ENCODE measurements at regions not wholly inside any gene's neighbourhood (a gene's known extent, or its start where the extent isn't known, plus 50 kb on each side); places are given as distances from the start of the nearest gene placed in this dataset.

GRCh38 chr2:7479603-7480002 is 562.4 kb downstream of the RNF144A start:
- Mint-ChIP-seq H3K4me1 (ENCODE audit: low read depth) (peaks cover 21% of the 10 kb centered on the region), H3K27me3 (ENCODE audit: low read depth) (no peaks in the 10 kb centered on the region), H3K9me3 (peaks cover 5% of the 10 kb centered on the region), H3K36me3 (ENCODE audit: low read depth) (peaks cover 2% of the 10 kb centered on the region), H3K27ac (no peak overlapping the region), H3K4me3 (no peak overlapping the region)
- intact Hi-C loops (cut with micrococcal nuclease): no loop called here
- no peak for DNase-seq
- CTCF ChIA-PET: no interaction called here

GRCh38 chr2:7480431-7480830 is 563.2 kb downstream of the RNF144A start:
- no peak for DNase-seq
- H3K27ac Mint-ChIP-seq: no peak overlapping the region
- H3K9me3 Mint-ChIP-seq: peaks cover 5% of the 10 kb centered on the region
- peaks cover 2% of the 10 kb centered on the region for H3K36me3 Mint-ChIP-seq (ENCODE audit: low read depth)
- no peaks in the 10 kb centered on the region for H3K27me3 Mint-ChIP-seq (ENCODE audit: low read depth)
- CTCF ChIA-PET: no interaction called here
- intact Hi-C loops (cut with micrococcal nuclease): no loop called here
- peaks cover 21% of the 10 kb centered on the region for H3K4me1 Mint-ChIP-seq (ENCODE audit: low read depth)
- no peak overlapping the region for H3K4me3 Mint-ChIP-seq

DNA sequence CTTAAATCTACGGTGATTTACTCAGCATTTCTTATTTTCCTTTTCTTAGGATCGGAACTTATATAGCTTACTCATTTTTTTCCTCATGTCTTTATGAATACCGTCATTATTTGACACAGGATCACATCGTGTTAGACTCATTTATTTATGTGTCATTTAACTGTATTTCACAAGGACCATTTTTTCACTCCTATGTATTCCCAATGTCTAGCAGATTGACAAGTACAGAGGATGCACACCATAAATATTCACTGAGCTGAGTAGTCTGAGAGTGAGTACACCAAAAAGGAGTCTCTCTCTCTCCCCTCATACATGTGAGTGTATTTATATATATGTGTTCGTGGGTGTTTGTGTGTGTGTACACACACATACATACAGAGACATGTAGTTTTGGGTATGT is 573.5 kb downstream of the RNF144A start:
- intact Hi-C loops (cut with micrococcal nuclease): no loop called here
- CTCF ChIA-PET: no interaction called here
- Mint-ChIP-seq H3K36me3 (ENCODE audit: low read depth) (peaks cover 1% of the 10 kb centered on the region), H3K4me3 (no peak overlapping the region), H3K27me3 (ENCODE audit: low read depth) (no peaks in the 10 kb centered on the region), H3K9me3 (peaks cover 4% of the 10 kb centered on the region), H3K4me1 (ENCODE audit: low read depth) (peaks cover 3% of the 10 kb centered on the region), H3K27ac (no peak overlapping the region)
- DNase-seq: no peak

DNA sequence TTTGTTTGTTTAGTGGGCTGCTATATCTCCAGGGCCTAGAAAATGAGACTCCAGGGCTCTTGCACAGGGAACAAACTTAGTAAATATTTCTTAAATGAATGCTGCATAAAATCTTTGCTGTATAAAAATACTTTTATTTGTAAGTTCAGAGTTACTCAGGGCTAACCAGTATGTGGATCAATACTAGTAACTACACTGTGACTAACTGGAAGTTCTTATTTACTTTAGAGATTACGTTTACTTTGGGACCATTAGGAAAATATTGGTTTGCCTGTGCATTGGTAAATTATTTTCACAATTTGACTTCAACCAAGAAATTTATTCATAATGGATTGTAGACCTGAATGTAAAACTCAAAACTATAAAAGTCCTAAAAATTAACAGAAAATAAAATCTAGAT is 575.5 kb downstream of the RNF144A start:
- intact Hi-C loops (cut with micrococcal nuclease): no loop called here
- no peak for DNase-seq
- CTCF ChIA-PET: no interaction called here
- Mint-ChIP-seq H3K9me3 (peaks cover 4% of the 10 kb centered on the region), H3K36me3 (ENCODE audit: low read depth) (peaks cover 1% of the 10 kb centered on the region), H3K27me3 (ENCODE audit: low read depth) (no peaks in the 10 kb centered on the region), H3K4me1 (ENCODE audit: low read depth) (peaks cover 10% of the 10 kb centered on the region), H3K4me3 (no peak overlapping the region), H3K27ac (no peak overlapping the region)

DNA sequence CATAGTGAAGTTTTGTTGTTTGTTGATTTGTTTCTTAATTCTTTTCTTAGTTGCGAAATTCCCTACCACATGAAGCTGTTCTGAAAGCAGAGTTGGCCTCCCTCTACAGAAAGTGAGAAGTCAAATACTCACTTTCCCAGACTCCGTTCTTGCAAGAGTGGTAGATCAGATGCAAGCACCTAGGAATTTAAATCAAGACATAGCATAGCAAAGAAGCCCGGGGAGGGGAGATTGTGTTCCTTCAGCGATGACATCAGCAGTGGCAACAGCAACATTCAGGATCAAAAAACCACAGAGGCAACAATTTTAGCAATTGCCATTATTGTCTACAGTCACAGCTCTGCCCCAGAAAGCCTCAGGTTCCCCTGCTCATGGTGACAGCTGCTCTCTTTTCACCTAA is 580.0 kb downstream of the RNF144A start:
- peaks cover 4% of the 10 kb centered on the region for H3K9me3 Mint-ChIP-seq
- H3K27ac Mint-ChIP-seq: no peak overlapping the region
- H3K27me3 Mint-ChIP-seq (ENCODE audit: low read depth): no peaks in the 10 kb centered on the region
- peak; percentile 6 for DNase-seq
- H3K4me3 Mint-ChIP-seq: no peak overlapping the region
- CTCF ChIA-PET: no interaction called here
- H3K4me1 Mint-ChIP-seq (ENCODE audit: low read depth): peaks cover 24% of the 10 kb centered on the region
- peaks cover 1% of the 10 kb centered on the region for H3K36me3 Mint-ChIP-seq (ENCODE audit: low read depth)
- intact Hi-C loops (cut with micrococcal nuclease): no loop called here

DNA sequence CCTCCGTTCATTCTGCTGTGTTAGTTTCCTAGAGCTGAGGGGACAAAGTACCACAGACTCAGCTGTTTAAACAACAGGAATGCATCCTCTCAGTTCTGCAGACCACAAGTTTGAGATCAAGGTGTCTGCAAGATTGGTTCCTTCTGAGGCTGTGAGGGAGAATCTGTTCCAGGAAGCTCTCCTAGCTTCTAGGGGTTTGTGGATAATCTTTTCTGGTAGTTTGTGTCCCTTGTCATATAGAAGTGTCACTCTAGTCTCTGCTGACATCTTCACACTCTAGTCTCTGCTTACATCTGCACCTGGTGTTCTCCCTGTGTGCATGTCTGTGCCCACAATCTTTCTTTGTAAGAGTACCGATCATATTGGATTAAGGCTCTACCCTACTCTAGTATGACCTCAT is 581.8 kb downstream of the RNF144A start:
- Mint-ChIP-seq H3K27ac (no peak overlapping the region), H3K27me3 (ENCODE audit: low read depth) (no peaks in the 10 kb centered on the region), H3K9me3 (peaks cover 1% of the 10 kb centered on the region), H3K4me3 (no peak overlapping the region), H3K36me3 (ENCODE audit: low read depth) (peaks cover 1% of the 10 kb centered on the region), H3K4me1 (ENCODE audit: low read depth) (peaks cover 26% of the 10 kb centered on the region)
- CTCF ChIA-PET: no interaction called here
- intact Hi-C loops (cut with micrococcal nuclease): no loop called here
- no peak for DNase-seq

DNA sequence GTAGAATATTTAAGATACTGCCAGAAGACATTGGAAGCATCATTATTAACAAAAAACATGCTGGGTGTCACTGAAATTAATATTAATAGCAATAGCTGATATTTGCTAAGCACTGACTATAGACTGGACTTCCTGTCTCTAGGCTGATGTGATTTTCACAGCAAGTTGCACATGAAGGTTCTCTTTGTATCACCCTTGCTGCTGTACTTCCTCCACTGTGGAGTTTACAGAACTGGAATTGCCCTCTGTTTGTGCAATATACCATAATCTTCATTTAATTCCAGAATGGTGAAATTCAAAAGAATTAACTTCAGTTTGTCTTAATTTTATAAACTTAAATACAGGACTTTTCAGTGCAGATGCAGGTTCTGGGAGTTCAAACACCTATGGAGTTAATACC is 585.1 kb downstream of the RNF144A start:
- CTCF ChIA-PET: no interaction called here
- intact Hi-C loops (cut with micrococcal nuclease): no loop called here
- Mint-ChIP-seq H3K4me1 (ENCODE audit: low read depth) (peaks cover 26% of the 10 kb centered on the region), H3K27ac (no peak overlapping the region), H3K27me3 (ENCODE audit: low read depth) (no peaks in the 10 kb centered on the region), H3K9me3 (no peaks in the 10 kb centered on the region), H3K36me3 (ENCODE audit: low read depth) (no peaks in the 10 kb centered on the region), H3K4me3 (no peak overlapping the region)
- DNase-seq: no peak

DNA sequence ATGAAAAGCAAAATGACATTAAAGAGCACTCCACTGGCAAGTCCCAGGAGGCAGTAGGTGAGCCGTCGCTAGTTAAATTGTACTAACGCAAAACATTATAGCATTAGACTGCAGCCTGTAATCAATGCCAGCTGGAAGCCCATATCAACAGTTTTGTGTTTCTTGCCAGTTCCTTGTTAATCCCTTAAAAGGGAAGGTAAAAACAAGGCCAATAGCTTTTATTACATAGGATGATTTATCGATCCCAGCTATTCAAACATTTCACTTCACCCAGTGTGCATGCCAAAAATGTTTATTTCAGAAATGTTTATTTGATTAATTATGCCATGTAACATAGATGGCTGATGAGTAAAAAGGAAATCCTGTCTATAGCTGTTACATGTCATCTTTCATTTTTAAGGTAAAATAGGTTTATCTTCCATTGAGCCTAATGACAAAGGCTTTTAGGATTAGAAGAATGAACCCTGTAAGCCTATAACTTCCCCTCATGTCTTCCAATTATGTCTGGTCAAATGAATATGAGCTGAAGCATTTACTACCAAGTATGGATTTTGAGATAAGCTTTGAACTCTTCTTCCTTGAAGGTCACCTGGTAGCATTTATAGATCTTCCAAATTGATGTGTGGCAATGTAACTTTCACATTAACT is 591.2 kb downstream of the RNF144A start:
- intact Hi-C loops (cut with micrococcal nuclease): no loop called here
- no peak overlapping the region for H3K4me3 Mint-ChIP-seq
- CTCF ChIA-PET: no interaction called here
- no peaks in the 10 kb centered on the region for H3K27me3 Mint-ChIP-seq (ENCODE audit: low read depth)
- no peaks in the 10 kb centered on the region for H3K36me3 Mint-ChIP-seq (ENCODE audit: low read depth)
- no peaks in the 10 kb centered on the region for H3K9me3 Mint-ChIP-seq
- DNase-seq: no peak
- H3K4me1 Mint-ChIP-seq (ENCODE audit: low read depth): peaks cover 7% of the 10 kb centered on the region
- H3K27ac Mint-ChIP-seq: no peak overlapping the region

- H3K4me1 Mint-ChIP-seq (ENCODE audit: low read depth): peaks cover 14% of the 10 kb centered on the region
- no peak overlapping the region for H3K4me3 Mint-ChIP-seq
- H3K9me3 Mint-ChIP-seq: no peaks in the 10 kb centered on the region
- CTCF ChIA-PET: interaction anchor here (0.6 to 1.4 kb wide), 2 partner anchors 83 to 299 kb away, joined by 3 to 4 read pairs; no protein-coding TSS in a partner anchor
- no peaks in the 10 kb centered on the region for H3K36me3 Mint-ChIP-seq (ENCODE audit: low read depth)
- no peaks in the 10 kb centered on the region for H3K27me3 Mint-ChIP-seq (ENCODE audit: low read depth)
- intact Hi-C loops (cut with micrococcal nuclease): no loop called here
- DNase-seq: no peak
- H3K27ac Mint-ChIP-seq: no peak overlapping the region
Observed at GRCh38 chr2:7510353-7510752, 593.1 kb downstream of the RNF144A start.

DNA sequence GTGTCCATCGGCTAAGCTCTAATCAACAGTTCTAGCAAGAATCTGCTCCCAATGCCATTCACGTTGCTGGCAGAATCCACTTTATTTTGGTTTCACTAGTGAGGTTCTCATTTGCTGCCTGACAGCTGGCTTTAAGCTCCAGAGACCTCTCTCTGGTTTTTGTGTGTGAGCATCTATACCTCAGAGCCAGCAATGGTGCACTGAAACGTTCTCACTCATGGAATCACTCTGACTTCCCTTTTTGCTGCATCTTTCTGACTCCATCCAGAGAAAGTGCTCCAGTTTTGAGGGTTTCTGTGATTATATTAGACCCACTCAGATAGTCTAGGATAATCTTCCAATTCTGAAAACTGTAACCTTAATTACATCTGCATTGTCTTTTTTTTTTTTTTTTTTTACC is 596.6 kb downstream of the RNF144A start:
- Mint-ChIP-seq H3K27ac (no peak overlapping the region), H3K4me3 (no peak overlapping the region), H3K36me3 (ENCODE audit: low read depth) (no peaks in the 10 kb centered on the region), H3K27me3 (ENCODE audit: low read depth) (no peaks in the 10 kb centered on the region), H3K9me3 (no peaks in the 10 kb centered on the region), H3K4me1 (ENCODE audit: low read depth) (peaks cover 34% of the 10 kb centered on the region)
- intact Hi-C loops (cut with micrococcal nuclease): no loop called here
- DNase-seq: no peak
- CTCF ChIA-PET: no interaction called here

- H3K27me3 Mint-ChIP-seq (ENCODE audit: low read depth): no peaks in the 10 kb centered on the region
- peaks cover 37% of the 10 kb centered on the region for H3K4me1 Mint-ChIP-seq (ENCODE audit: low read depth)
- no peaks in the 10 kb centered on the region for H3K9me3 Mint-ChIP-seq
- intact Hi-C loops (cut with micrococcal nuclease): loop anchor here (5.0 kb wide), 1 partner anchor 63 kb away; no protein-coding TSS in a partner anchor
- no peak overlapping the region for H3K4me3 Mint-ChIP-seq
- H3K27ac Mint-ChIP-seq: peak overlapping the region; percentile 74
- CTCF ChIA-PET: no interaction called here
- H3K36me3 Mint-ChIP-seq (ENCODE audit: low read depth): no peaks in the 10 kb centered on the region
- no peak for DNase-seq
Observed at GRCh38 chr2:7515327-7515726, 598.1 kb downstream of the RNF144A start.

GRCh38 chr2:7516484-7517063 is 599.4 kb downstream of the RNF144A start:
- intact Hi-C loops (cut with micrococcal nuclease): loop anchor here (1.0 to 5.0 kb wide), 6 partner anchors 43 to 156 kb away; no protein-coding TSS in a partner anchor
- H3K4me3 Mint-ChIP-seq: no peak overlapping the region
- no peak for DNase-seq
- H3K36me3 Mint-ChIP-seq (ENCODE audit: low read depth): no peaks in the 10 kb centered on the region
- peaks cover 37% of the 10 kb centered on the region for H3K4me1 Mint-ChIP-seq (ENCODE audit: low read depth)
- no peaks in the 10 kb centered on the region for H3K9me3 Mint-ChIP-seq
- H3K27me3 Mint-ChIP-seq (ENCODE audit: low read depth): no peaks in the 10 kb centered on the region
- H3K27ac Mint-ChIP-seq: peak overlapping the region; percentile 16
- CTCF ChIA-PET: no interaction called here

DNA sequence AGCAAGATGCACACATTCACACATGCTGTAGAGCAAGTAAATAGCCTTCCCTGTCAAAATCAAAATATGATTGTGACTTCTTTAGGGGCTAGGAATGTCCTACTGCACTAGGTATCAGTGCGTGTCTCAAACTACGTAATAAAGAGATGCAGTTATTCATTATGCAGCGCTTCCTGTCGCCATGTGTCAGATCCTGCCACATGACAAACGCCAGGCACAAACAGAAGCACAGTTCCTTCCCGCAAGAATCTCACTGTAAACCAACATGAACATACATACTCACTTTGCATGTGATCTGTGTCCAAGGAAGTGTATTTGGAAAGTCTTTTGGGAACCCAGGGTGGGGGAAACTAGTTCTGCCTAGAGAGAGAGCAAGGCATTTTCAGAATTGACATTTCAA is 599.9 kb downstream of the RNF144A start:
- H3K9me3 Mint-ChIP-seq: no peaks in the 10 kb centered on the region
- intact Hi-C loops (cut with micrococcal nuclease): loop anchor here (1.0 to 5.0 kb wide), 6 partner anchors 44 to 156 kb away; no protein-coding TSS in a partner anchor
- no peaks in the 10 kb centered on the region for H3K27me3 Mint-ChIP-seq (ENCODE audit: low read depth)
- H3K4me1 Mint-ChIP-seq (ENCODE audit: low read depth): peaks cover 37% of the 10 kb centered on the region
- peak overlapping the region; percentile 31 for H3K4me3 Mint-ChIP-seq
- H3K27ac Mint-ChIP-seq: peak overlapping the region; percentile 77
- peak; percentile 61 for DNase-seq
- no peaks in the 10 kb centered on the region for H3K36me3 Mint-ChIP-seq (ENCODE audit: low read depth)
- CTCF ChIA-PET: interaction anchor here (1.0 kb wide), 1 partner anchor 89 kb away, joined by 3 read pairs; no protein-coding TSS in a partner anchor

Data from activated naive CD4-positive, alpha-beta T cell treated with anti-CD3 and anti-CD28 coated beads for 36 hours (primary cell).